ENCODE measurements at regions not wholly inside any gene's neighbourhood (a gene's known extent, or its start where the extent isn't known, plus 50 kb on each side); places are given as distances from the start of the nearest gene placed in this dataset.

DNA sequence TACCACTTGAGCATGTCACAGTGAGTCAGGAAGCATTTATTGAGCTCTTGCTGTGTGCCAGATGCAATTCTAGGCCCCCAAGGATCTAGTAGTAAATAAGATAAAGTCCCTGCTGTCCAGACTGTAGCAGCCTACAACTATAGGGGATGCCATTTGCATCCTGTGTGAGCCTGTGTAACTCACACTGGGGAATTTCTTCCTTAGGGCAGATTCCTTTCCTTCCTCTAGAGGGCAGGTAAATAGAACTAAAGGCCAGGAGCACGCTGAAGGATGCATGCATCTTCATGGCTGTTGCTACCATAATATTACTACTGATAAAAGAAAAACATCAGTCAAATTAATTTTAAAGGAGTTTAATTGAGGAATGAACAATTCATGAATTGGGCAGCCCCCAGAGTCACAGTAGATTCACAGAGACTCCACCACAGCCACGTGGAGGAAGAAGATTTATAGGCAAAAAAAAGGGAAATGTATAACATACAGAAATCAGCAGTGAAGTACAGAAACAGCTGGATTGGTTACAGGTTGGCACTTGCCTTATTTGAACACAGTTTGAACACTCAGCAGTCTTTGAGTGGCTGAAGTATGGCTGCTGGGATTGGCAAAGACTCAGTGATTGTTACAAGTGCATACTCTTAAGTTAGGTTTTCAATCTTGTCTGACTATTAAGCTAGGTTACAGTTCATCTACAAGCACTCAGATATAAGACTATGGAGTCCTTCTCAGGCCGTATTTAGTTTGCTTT lies 98.9 kb downstream of the ACTL7B start:
- no peak overlapping the region for H3K56ac ChIP-seq (ENCODE audit: extremely low read depth, insufficient read depth, low read length)
- no peak overlapping the region for H2AK5ac ChIP-seq (ENCODE audit: low read depth, low read length)
- H3K27ac ChIP-seq (ENCODE audit: insufficient read depth, low read length) = no peak overlapping the region
- no peaks in the 10 kb centered on the region for H4K20me1 ChIP-seq (ENCODE audit: insufficient read depth, low read length)
- TF ChIP-seq, protein P1, sequence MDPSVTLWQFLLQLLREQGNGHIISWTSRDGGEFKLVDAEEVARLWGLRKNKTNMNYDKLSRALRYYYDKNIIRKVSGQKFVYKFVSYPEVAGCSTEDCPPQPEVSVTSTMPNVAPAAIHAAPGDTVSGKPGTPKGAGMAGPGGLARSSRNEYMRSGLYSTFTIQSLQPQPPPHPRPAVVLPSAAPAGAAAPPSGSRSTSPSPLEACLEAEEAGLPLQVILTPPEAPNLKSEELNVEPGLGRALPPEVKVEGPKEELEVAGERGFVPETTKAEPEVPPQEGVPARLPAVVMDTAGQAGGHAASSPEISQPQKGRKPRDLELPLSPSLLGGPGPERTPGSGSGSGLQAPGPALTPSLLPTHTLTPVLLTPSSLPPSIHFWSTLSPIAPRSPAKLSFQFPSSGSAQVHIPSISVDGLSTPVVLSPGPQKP (IDR thresholded peaks at IDR 0.05; ENCODE audit: borderline replicate concordance, low read depth, low read length) = no peak
- TF ChIP-seq CEBPB (IDR thresholded peaks at IDR 0.05; ENCODE audit: low read depth, low read length) (no peak), MAZ (IDR thresholded peaks at IDR 0.05; ENCODE audit: borderline replicate concordance, low read depth, low read length) (no peak), CHD1 (IDR thresholded peaks at IDR 0.05; ENCODE audit: low read depth, low read length) (no peak), NFE2L2 (IDR thresholded peaks at IDR 0.05; ENCODE audit: low read depth, low read length) (no peak), BHLHE40 (IDR thresholded peaks at IDR 0.05; ENCODE audit: low read depth, low read length) (no peak), RAD21 (IDR thresholded peaks at IDR 0.05; ENCODE audit: low read length) (no peak), MAFK (IDR thresholded peaks at IDR 0.05; ENCODE audit: low read depth, low read length) (no peak), RFX5 (IDR thresholded peaks at IDR 0.05; ENCODE audit: low read depth, low read length) (no peak), POLR2A (IDR thresholded peaks at IDR 0.05; ENCODE audit: low read depth, low read length) (no peak), SMC3 (IDR thresholded peaks at IDR 0.05; ENCODE audit: low read depth, low read length) (no peak), MXI1 (IDR thresholded peaks at IDR 0.05; ENCODE audit: borderline replicate concordance, low read depth, low read length) (no peak), RCOR1 (IDR thresholded peaks at IDR 0.05; ENCODE audit: insufficient replicate concordance, low read length) (no peak), FOS (IDR thresholded peaks at IDR 0.05; ENCODE audit: low read depth, low read length) (no peak)
- TF ChIP-seq, protein P2, sequence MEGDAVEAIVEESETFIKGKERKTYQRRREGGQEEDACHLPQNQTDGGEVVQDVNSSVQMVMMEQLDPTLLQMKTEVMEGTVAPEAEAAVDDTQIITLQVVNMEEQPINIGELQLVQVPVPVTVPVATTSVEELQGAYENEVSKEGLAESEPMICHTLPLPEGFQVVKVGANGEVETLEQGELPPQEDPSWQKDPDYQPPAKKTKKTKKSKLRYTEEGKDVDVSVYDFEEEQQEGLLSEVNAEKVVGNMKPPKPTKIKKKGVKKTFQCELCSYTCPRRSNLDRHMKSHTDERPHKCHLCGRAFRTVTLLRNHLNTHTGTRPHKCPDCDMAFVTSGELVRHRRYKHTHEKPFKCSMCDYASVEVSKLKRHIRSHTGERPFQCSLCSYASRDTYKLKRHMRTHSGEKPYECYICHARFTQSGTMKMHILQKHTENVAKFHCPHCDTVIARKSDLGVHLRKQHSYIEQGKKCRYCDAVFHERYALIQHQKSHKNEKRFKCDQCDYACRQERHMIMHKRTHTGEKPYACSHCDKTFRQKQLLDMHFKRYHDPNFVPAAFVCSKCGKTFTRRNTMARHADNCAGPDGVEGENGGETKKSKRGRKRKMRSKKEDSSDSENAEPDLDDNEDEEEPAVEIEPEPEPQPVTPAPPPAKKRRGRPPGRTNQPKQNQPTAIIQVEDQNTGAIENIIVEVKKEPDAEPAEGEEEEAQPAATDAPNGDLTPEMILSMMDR (conservative IDR thresholded peaks at IDR 0.05; ENCODE audit: low read depth, low read length) = no peak
- TF ChIP-seq, protein P3, sequence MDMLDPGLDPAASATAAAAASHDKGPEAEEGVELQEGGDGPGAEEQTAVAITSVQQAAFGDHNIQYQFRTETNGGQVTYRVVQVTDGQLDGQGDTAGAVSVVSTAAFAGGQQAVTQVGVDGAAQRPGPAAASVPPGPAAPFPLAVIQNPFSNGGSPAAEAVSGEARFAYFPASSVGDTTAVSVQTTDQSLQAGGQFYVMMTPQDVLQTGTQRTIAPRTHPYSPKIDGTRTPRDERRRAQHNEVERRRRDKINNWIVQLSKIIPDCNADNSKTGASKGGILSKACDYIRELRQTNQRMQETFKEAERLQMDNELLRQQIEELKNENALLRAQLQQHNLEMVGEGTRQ (IDR thresholded peaks at IDR 0.05; ENCODE audit: low read depth, low read length) = no peak
- no peaks in the 10 kb centered on the region for H3K9me1 ChIP-seq (ENCODE audit: insufficient read depth, low read length)
- H2AK9ac ChIP-seq (replicated peaks; ENCODE audit: low read depth, low read length, poor library complexity) = no peak overlapping the region
- H3K79me1 ChIP-seq (ENCODE audit: low read depth in 1 of 2, low read length in 2 of 2) = no peaks in the 10 kb centered on the region
- in situ Hi-C loops (cut with MboI; ENCODE audit: low sequenced_read_pairs) = loop anchor here (25.0 kb wide), 1 partner anchor 1620 kb away; no protein-coding TSS in a partner anchor
- H3K18ac ChIP-seq (ENCODE audit: low read depth, low read length) = no peak overlapping the region
- H3K36me3 ChIP-seq (ENCODE audit: control insufficient read depth, insufficient read depth, low read length) = no peaks in the 10 kb centered on the region
- no peak overlapping the region for H2BK5ac ChIP-seq (ENCODE audit: low read depth, low read length, poor library complexity, severe bottlenecking)
- ATAC-seq (ENCODE audit: low read depth) = no peak
- no peak overlapping the region for H3K4me2 ChIP-seq (ENCODE audit: low read depth, low read length)
- no peak overlapping the region for H3K23ac ChIP-seq (ENCODE audit: low read depth, low read length)
- peaks cover 12% of the 10 kb centered on the region for H3K27me3 ChIP-seq (ENCODE audit: control insufficient read depth, insufficient read depth, low read length)
- no peak overlapping the region for H4K91ac ChIP-seq (ENCODE audit: insufficient read depth, low read depth, low read length)
- intact Hi-C loops (cut with micrococcal nuclease) = loop anchor here (2.0 kb wide), 1 partner anchor 1278 kb away; no protein-coding TSS in a partner anchor
- no peak overlapping the region for H2AFZ ChIP-seq (replicated peaks; ENCODE audit: low read length, poor library complexity)
- no peaks in the 10 kb centered on the region for H3K4me1 ChIP-seq (ENCODE audit: control insufficient read depth, insufficient read depth, low read length)
- H4K8ac ChIP-seq (ENCODE audit: low read depth in 2 of 2, low read length in 2 of 2) = no peak overlapping the region
- H3K4me3 ChIP-seq (ENCODE audit: insufficient read depth, low read depth, low read length) = no peak overlapping the region
- H2BK20ac ChIP-seq (ENCODE audit: low read depth, low read length) = no peak overlapping the region
- no peak overlapping the region for H3K4ac ChIP-seq (ENCODE audit: low read depth, low read length)
- BruUV-seq (replicated peaks) = no TSS peak
- H2BK120ac ChIP-seq (ENCODE audit: low read depth, low read length) = no peak overlapping the region
- no peak overlapping the region for H2BK15ac ChIP-seq (ENCODE audit: low read depth, low read length)
- dilution Hi-C loops (cut with HindIII; ENCODE audit: low sequenced_read_pairs, unreplicated experiment) = no loop called here
- no peak for DNase-seq
- CTCF ChIA-PET = no interaction called here
- H3K9me3 ChIP-seq (ENCODE audit: control insufficient read depth, insufficient read depth, low read length) = no peaks in the 10 kb centered on the region
- H3K9ac ChIP-seq (ENCODE audit: low read depth, low read length) = no peak overlapping the region
- POLR2A ChIA-PET (ENCODE audit: unreplicated experiment) = no interaction called here
- no peak overlapping the region for H3K14ac ChIP-seq (replicated peaks; ENCODE audit: low read depth, low read length)
- 67% methylated on average over 1 of the region's 3 CpGs; no CpG with 5 or more reads in 1 of the 2 experiments for WGBS, 2 experiments (ENCODE audit: extremely low coverage in 2 of 2, insufficient read length in 1 of 2)
- H4K5ac ChIP-seq (ENCODE audit: low read depth, low read length) = no peak overlapping the region
